ENCODE measurements at regions not wholly inside any gene's neighbourhood (a gene's known extent, or its start where the extent isn't known, plus 50 kb on each side); places are given as distances from the start of the nearest gene placed in this dataset.
A peak's percentile ranks its signal among the peaks of the same experiment; 100 is the strongest.

GRCh38 chr13:44281252-44282000, 92.2 kb upstream of the SERP2 start:
- no peak overlapping the region for H3K27ac ChIP-seq
- H3K4me1 ChIP-seq, result no peaks in the 10 kb centered on the region
- intact Hi-C loops (cut with DNase I; ENCODE audit: low total_unique reads), result no loop called here
- no peaks in the 10 kb centered on the region for H3K9me3 ChIP-seq
- TF ChIP-seq CTCF (IDR thresholded peaks at IDR 0.05), result no peak
- no peak for DNase-seq
- no peak overlapping the region for H3K4me3 ChIP-seq
- no peaks in the 10 kb centered on the region for H3K27me3 ChIP-seq
- H3K36me3 ChIP-seq, result no peaks in the 10 kb centered on the region

GRCh38 chr13:44283600-44283999, 90.0 kb upstream of the SERP2 start:
- no peaks in the 10 kb centered on the region for H3K36me3 ChIP-seq
- no peak for TF ChIP-seq CTCF (IDR thresholded peaks at IDR 0.05)
- no peaks in the 10 kb centered on the region for H3K9me3 ChIP-seq
- H3K4me1 ChIP-seq, result peaks cover 0 to 4% (median 0%) of the 10 kb centered on the region in 4 donors
- H3K4me3 ChIP-seq, result no peak overlapping the region
- intact Hi-C loops (cut with DNase I; ENCODE audit: low total_unique reads), result no loop called here
- no peak for DNase-seq
- no peaks in the 10 kb centered on the region for H3K27me3 ChIP-seq
- H3K27ac ChIP-seq, result no peak overlapping the region

- no peak for TF ChIP-seq CTCF (IDR thresholded peaks at IDR 0.05)
- Histone ChIP-seq H3K27me3 (no peaks in the 10 kb centered on the region), H3K9me3 (no peaks in the 10 kb centered on the region), H3K36me3 (no peaks in the 10 kb centered on the region), H3K27ac (no peak overlapping the region), H3K4me3 (no peak overlapping the region), H3K4me1 (peaks cover 0 to 16% (median 8%) of the 10 kb centered on the region in 4 donors)
- intact Hi-C loops (cut with DNase I; ENCODE audit: low total_unique reads), result no loop called here
- DNase-seq, result no peak
These were observed 85.7 kb upstream of the SERP2 start for GRCh38 chr13:44287958-44288357.

- peaks cover 0 to 37% (median 35%) of the 10 kb centered on the region in 4 donors for H3K4me1 ChIP-seq
- no peaks in the 10 kb centered on the region for H3K9me3 ChIP-seq
- no peak for DNase-seq
- no peaks in the 10 kb centered on the region for H3K27me3 ChIP-seq
- H3K4me3 ChIP-seq, result no peak overlapping the region
- intact Hi-C loops (cut with DNase I; ENCODE audit: low total_unique reads), result no loop called here
- no peaks in the 10 kb centered on the region for H3K36me3 ChIP-seq
- peak overlapping the region; percentile 46 to 63 for H3K27ac ChIP-seq
- TF ChIP-seq CTCF (IDR thresholded peaks at IDR 0.05), result no peak
These were observed 81.1 kb upstream of the SERP2 start for GRCh38 chr13:44292545-44292944.

- no peak overlapping the region for H3K4me3 ChIP-seq
- TF ChIP-seq CTCF (IDR thresholded peaks at IDR 0.05), result no peak
- no peaks in the 10 kb centered on the region for H3K36me3 ChIP-seq
- H3K4me1 ChIP-seq, result peaks cover 0 to 37% (median 34%) of the 10 kb centered on the region in 4 donors
- no peaks in the 10 kb centered on the region for H3K9me3 ChIP-seq
- intact Hi-C loops (cut with DNase I; ENCODE audit: low total_unique reads), result no loop called here
- peak overlapping the region; percentile 46 to 63 for H3K27ac ChIP-seq
- no peak for DNase-seq
- H3K27me3 ChIP-seq, result no peaks in the 10 kb centered on the region
These were observed 80.2 kb upstream of the SERP2 start for GRCh38 chr13:44293374-44293773.

Data from tibial artery (tissue), 4 donors.